Hepatocyte (in vitro differentiated cells): ENCODE measurements at regions not wholly inside any gene's neighbourhood (a gene's known extent, or its start where the extent isn't known, plus 50 kb on each side); places are given as distances from the start of the nearest gene placed in this dataset.

Experiments
- DNase-seq: peaks from one replicate; pipeline ENCODE4 v3.0.0-alpha.2; 2016; ENCODE audit warnings: low spot score
- H2AFZ ChIP-seq: fragments of 200-600 bp; sonication (generic); 2 replicates; pipeline ENCODE4 v1.6.0; 2016; ENCODE audit warnings: antibody characterized with exemption, mild to moderate bottlenecking
- H3K27ac ChIP-seq: fragments of 200-600 bp; sonication (generic); 2 replicates; pipeline ENCODE4 v1.5.1; 2016; ENCODE audit warnings: mild to moderate bottlenecking
- H3K27me3 ChIP-seq: fragments of 200-600 bp; sonication (generic); 2 replicates; pipeline ENCODE4 v1.6.1; 2016
- H3K36me3 ChIP-seq: fragments of 200-600 bp; sonication (generic); replicated peaks from 2 replicates; pipeline ENCODE4 v1.5.1; 2016; ENCODE audit warnings: low read depth; ENCODE audit not compliant: insufficient read depth
- H3K4me1 ChIP-seq: fragments of 200-600 bp; sonication (generic); 2 replicates; pipeline ENCODE4 v1.5.1; 2016; ENCODE audit warnings: mild to moderate bottlenecking, moderate library complexity; ENCODE audit not compliant: insufficient read depth
- H3K4me2 ChIP-seq: fragments of 200-600 bp; sonication (generic); 2 replicates; pipeline ENCODE4 v1.6.0; 2016
- H3K4me3 ChIP-seq: fragments of 200-600 bp; sonication (generic); 2 replicates; pipeline ENCODE4 v1.5.1; 2016; ENCODE audit warnings: mild to moderate bottlenecking
- H3K79me2 ChIP-seq: fragments of 200-600 bp; sonication (generic); 2 replicates; pipeline ENCODE4 v1.6.0; 2017; ENCODE audit warnings: mild to moderate bottlenecking
- H3K9me2 ChIP-seq: fragments of 200-600 bp; sonication (generic); replicated peaks from 2 replicates; pipeline ENCODE4 v1.6.0; 2017; ENCODE audit warnings: mild to moderate bottlenecking; ENCODE audit not compliant: insufficient read depth
- H3K9me3 ChIP-seq: fragments of 200-600 bp; sonication (generic); 2 replicates; pipeline ENCODE4 v1.5.1; 2016; ENCODE audit warnings: low read depth, mild to moderate bottlenecking
- H4K20me1 ChIP-seq: fragments of 200-600 bp; sonication (generic); 2 replicates; pipeline ENCODE4 v1.6.0; 2016; ENCODE audit warnings: mild to moderate bottlenecking; ENCODE audit not compliant: insufficient read depth, poor library complexity, severe bottlenecking
- EZH2 ChIP-seq: fragments of 200-600 bp; sonication (generic); IDR thresholded peaks from 2 replicates; pipeline ENCODE4 v1.6.1; 2016; ENCODE audit warnings: antibody characterized with exemption, mild to moderate bottlenecking, borderline replicate concordance
- EZH2phosphoT487 ChIP-seq: fragments of 200-600 bp; sonication (generic); IDR thresholded peaks from one replicate; pipeline ENCODE4 v1.6.1; 2018; ENCODE audit warnings: antibody characterized with exemption, mild to moderate bottlenecking, low read depth, moderate library complexity; ENCODE audit not compliant: unreplicated experiment, severe bottlenecking
- WGBS: methylation state at CpG from one replicate; pipeline ENCODE4 v1.1.6; 2016; ENCODE audit warnings: low lambda C conversion rate; ENCODE audit errors: missing lambda C conversion rate; 5-methylcytosine and 5-hydroxymethylcytosine counted together
- TF ChIP-seq, protein P1 (sequence below): fragments of 200-600 bp; sonication (generic); IDR thresholded peaks from 2 replicates; pipeline ENCODE4 v1.5.1; 2016; ENCODE audit warnings: antibody characterized with exemption, mild to moderate bottlenecking; ENCODE audit not compliant: poor library complexity

DNA sequence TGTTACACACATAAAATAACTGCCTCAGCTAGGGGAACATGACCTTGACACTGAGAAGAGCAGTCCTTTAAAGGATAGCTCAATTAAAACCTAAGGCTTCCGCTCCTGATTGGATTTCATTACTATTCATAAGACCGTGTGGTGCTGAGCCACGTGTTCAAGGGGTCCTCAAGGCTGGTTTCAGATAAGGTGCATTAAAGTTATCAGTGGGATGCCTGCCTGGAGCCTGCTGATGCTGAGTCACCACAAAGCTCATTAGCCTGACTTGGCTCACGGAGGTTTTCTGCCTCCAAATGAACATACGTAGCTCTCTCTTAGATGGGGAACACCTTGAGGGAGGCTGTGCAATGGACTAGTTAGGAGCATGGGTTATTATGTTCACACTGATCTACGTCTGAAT lies 518.9 kb downstream of the TDRD15 start:
- H3K27ac ChIP-seq = peak overlapping the region; percentile 14
- 30% methylated on average over 6 of the region's 6 CpGs for WGBS

DNA sequence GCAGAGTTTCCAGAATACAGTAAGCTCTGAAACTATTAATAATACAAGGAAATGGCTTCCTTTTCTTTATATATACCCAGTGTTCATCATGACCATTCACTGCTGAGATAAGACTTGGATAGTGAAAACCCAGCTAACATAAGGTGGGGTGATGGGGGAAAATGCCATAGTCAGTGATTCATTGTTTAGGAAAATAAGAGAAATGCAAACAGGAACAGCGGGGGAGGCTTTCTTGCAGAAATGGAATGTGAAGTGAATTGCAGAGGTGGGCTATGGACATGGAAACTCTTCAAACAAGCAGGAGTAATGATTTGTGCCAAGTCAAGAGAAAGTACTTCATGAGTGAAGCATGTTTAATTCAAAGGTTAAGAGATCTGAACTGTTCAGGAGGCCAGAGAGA lies 519.4 kb downstream of the TDRD15 start:
- H3K27me3 ChIP-seq = no peaks in the 10 kb centered on the region
- H3K9me3 ChIP-seq = no peaks in the 10 kb centered on the region
- H3K36me3 ChIP-seq = no peaks in the 10 kb centered on the region
- H2AFZ ChIP-seq = no peak overlapping the region
- H3K4me1 ChIP-seq = peaks cover 10% of the 10 kb centered on the region
- peak overlapping the region; percentile 5 for H3K4me2 ChIP-seq
- H3K27ac ChIP-seq = peak overlapping the region; percentile 14
- H4K20me1 ChIP-seq = no peaks in the 10 kb centered on the region
- DNase-seq = peak; percentile 21
- 39% methylated on average over 1 of the region's 1 CpG for WGBS
- no peaks in the 10 kb centered on the region for H3K79me2 ChIP-seq
- H3K4me3 ChIP-seq = no peak overlapping the region
- no peak for TF ChIP-seq EZH2
- TF ChIP-seq, protein P1, sequence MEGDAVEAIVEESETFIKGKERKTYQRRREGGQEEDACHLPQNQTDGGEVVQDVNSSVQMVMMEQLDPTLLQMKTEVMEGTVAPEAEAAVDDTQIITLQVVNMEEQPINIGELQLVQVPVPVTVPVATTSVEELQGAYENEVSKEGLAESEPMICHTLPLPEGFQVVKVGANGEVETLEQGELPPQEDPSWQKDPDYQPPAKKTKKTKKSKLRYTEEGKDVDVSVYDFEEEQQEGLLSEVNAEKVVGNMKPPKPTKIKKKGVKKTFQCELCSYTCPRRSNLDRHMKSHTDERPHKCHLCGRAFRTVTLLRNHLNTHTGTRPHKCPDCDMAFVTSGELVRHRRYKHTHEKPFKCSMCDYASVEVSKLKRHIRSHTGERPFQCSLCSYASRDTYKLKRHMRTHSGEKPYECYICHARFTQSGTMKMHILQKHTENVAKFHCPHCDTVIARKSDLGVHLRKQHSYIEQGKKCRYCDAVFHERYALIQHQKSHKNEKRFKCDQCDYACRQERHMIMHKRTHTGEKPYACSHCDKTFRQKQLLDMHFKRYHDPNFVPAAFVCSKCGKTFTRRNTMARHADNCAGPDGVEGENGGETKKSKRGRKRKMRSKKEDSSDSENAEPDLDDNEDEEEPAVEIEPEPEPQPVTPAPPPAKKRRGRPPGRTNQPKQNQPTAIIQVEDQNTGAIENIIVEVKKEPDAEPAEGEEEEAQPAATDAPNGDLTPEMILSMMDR = no peak
- TF ChIP-seq EZH2phosphoT487 = no peak
- H3K9me2 ChIP-seq = no peaks in the 10 kb centered on the region

More for the DNA sequence above, 518.9 kb downstream of the TDRD15 start:
- H2AFZ ChIP-seq = no peak overlapping the region
- TF ChIP-seq, protein P1 = no peak
- TF ChIP-seq EZH2 (no peak), EZH2phosphoT487 (no peak)
- H4K20me1 ChIP-seq = no peaks in the 10 kb centered on the region
- no peaks in the 10 kb centered on the region for H3K9me2 ChIP-seq
- DNase-seq = peak; percentile 17
- H3K36me3 ChIP-seq = no peaks in the 10 kb centered on the region
- no peak overlapping the region for H3K4me3 ChIP-seq
- H3K27me3 ChIP-seq = no peaks in the 10 kb centered on the region
- H3K4me2 ChIP-seq = peak overlapping the region; percentile 5
- no peaks in the 10 kb centered on the region for H3K9me3 ChIP-seq
- no peaks in the 10 kb centered on the region for H3K79me2 ChIP-seq
- H3K4me1 ChIP-seq = peaks cover 10% of the 10 kb centered on the region

DNA sequence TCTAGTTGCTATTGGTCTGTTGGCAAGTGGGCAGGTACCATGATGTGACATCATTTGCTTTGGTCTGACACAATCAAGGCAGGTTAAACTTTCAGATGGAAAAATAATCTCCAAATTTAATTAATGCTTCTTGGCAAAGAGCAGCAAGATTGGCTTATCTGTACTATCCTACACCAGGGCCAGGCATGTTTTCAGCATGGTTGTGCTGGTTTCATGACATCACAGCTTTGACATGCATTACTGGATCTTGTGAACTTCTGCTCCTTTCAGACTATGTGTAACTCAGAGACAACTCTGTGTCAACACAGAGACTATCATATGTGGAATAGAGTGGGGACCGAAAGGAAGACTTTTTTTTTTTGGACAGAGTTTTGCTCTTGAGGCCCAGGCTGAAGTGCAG lies 520.5 kb downstream of the TDRD15 start:
- Histone ChIP-seq H3K4me1 (peaks cover 10% of the 10 kb centered on the region), H3K4me3 (no peak overlapping the region), H4K20me1 (no peaks in the 10 kb centered on the region), H3K27ac (no peak overlapping the region), H3K79me2 (no peaks in the 10 kb centered on the region), H3K4me2 (no peak overlapping the region), H3K27me3 (no peaks in the 10 kb centered on the region), H3K36me3 (no peaks in the 10 kb centered on the region), H3K9me3 (no peaks in the 10 kb centered on the region), H2AFZ (no peak overlapping the region), H3K9me2 (no peaks in the 10 kb centered on the region)
- WGBS = 86% methylated on average over 1 of the region's 1 CpG
- no peak for DNase-seq
- no peak for TF ChIP-seq EZH2
- TF ChIP-seq EZH2phosphoT487 = no peak
- TF ChIP-seq, protein P1 = no peak

DNA sequence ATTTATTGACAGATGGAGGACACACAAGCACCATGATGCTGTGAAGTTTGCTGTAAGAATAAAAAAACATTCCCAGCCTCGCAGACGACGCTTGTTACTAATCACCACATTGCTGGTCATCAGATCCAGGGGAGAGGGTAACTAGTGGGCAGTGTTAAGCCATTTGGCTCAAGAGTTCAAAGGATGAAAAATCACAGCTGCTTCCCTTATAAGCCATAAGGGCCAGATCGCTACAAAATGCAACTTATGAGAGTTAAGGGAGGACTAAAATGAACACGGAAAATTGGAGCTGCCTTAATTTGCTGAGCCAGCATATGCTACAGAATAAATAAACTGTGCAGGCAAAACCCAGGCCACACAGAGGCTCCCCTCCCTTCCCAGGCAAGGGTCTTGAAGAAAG lies 522.6 kb downstream of the TDRD15 start:
- no peak overlapping the region for H2AFZ ChIP-seq
- H3K4me1 ChIP-seq = peaks cover 13% of the 10 kb centered on the region
- H3K36me3 ChIP-seq = no peaks in the 10 kb centered on the region
- no peak overlapping the region for H3K4me2 ChIP-seq
- no peaks in the 10 kb centered on the region for H3K9me2 ChIP-seq
- no peak for DNase-seq
- no peaks in the 10 kb centered on the region for H4K20me1 ChIP-seq
- no peaks in the 10 kb centered on the region for H3K79me2 ChIP-seq
- H3K4me3 ChIP-seq = no peak overlapping the region
- H3K27ac ChIP-seq = no peak overlapping the region
- 55% methylated on average over 5 of the region's 5 CpGs for WGBS
- no peaks in the 10 kb centered on the region for H3K9me3 ChIP-seq
- TF ChIP-seq, protein P1 = no peak
- TF ChIP-seq EZH2 (no peak), EZH2phosphoT487 (no peak)
- no peaks in the 10 kb centered on the region for H3K27me3 ChIP-seq
